GM10266 (cell line): ENCODE measurements at regions not wholly inside any gene's neighbourhood (a gene's known extent, or its start where the extent isn't known, plus 50 kb on each side); places are given as distances from the start of the nearest gene placed in this dataset.
"Not testable (repeated sequence)": the region's sequence is repeated elsewhere in the genome, so short reads cannot be mapped to it uniquely, and the experiment has no call there.

Experiments used
- DNase-seq: peaks from one replicate; pipeline ENCODE4 v3.0.0; 2012; ENCODE audit errors: extremely low spot score
- CTCF ChIP-seq: IDR thresholded peaks from 2 replicates; pipeline ENCODE4 v1.5.1; 2012; ENCODE audit warnings: mild to moderate bottlenecking, low read depth; ENCODE audit not compliant: control insufficient read depth, insufficient read depth; ENCODE audit errors: missing control alignments

DNA sequence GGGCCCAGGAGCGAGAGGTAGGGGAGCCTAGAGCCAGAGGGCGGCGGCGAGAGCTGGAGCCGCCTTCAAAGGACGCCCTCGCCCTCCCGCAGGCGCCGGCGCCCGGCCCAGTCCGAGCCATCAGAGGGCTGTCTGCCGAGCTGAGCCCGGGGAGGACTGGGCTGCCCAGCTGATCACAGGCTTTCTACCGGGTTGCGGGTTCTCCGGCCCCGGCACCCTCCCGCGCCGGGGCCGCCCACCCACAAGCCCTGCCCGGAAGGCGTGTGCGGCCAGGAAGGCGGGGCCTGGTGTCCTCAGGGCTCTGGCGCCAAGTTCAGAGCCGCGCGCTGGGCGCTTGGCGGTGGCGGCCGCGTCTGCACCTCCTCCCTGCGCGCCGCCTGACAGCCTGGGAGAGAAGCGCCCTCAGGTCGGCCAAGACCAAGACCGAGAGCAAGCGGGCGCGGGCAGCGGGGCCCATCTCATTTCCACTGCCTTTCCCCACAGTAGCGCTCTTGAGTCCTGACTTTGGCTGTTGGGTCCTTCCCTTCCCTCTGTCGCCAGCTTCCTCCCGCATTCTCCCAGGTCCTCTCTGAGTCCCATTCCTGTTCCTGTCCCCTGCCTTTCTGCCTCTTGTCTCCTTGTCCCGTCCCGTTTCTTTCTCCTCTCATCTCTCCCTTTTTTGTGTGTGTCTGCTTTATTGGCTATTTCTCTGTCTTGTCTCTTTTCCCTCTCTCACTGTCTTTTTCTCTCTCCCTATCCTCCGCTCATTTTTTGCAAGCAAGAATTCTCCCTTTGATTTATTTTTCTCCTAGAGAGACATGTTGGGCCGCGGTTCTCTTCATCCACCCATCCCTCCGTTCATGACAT, 60.6 kb upstream of the MSMB start:
- TF ChIP-seq CTCF: no peak
- peak; percentile 47 for DNase-seq

DNA sequence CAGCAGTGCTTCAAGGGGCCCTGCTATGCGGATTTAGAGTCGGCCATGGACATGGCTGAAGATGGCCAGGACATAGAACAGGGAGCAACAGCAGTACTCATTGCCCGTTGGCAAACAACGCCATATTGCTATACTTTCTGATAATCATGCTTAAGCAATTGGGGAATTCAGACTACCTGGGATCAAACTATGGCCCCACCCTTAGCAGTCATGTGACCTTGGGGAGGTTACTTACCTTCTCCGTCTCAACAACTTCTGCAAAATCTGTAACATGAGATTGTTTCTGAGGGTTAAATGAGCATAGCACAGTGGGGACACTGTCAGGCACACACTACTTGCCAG, 62.1 kb upstream of the MSMB start:
- DNase-seq: not testable (repeated sequence)

GRCh38 chr10:46154271-46154670, 108.2 kb upstream of the MSMB start:
- DNase-seq: not testable (repeated sequence)

DNA sequence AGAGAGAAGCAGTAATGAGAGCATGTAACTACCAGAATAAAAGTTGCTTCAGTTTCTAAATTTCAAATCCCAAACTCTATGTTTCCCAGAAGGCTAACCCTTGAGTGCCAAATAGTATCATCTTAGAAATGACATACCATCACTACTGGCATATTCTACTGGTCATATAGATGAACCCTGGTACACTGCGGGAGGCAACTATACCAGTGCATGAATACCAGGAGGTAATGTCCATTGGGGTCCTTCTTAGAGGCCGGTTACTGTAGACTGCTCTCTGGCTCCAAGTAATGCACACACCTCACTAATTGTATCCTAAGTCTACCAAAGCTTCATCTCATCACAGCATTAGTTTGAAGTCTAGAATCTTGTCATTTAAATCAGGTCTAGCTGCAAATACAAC, 108.6 kb upstream of the MSMB start:
- not testable (repeated sequence) for DNase-seq

DNA sequence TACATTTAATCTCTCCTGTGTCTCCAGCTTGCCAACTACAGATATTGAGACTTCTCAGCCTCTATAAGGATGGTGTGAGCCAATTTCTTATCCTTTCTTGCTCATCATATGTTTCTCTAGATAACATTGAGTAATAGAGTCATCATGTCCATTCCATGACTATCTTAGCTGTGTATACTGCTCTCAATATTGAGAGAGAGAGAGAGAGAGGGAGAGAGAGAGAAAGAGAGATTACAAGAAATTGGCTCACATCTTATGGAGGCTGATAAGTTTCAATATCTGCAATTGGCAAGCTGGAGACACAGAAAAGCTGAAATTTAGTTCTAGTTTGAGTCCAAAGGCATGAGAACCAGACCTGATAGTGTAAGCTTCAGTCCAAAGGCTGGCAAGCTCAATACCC, 110.8 kb upstream of the MSMB start:
- not testable (repeated sequence) for DNase-seq

GRCh38 chr10:46169736-46170135, 117.1 kb upstream of the ANTXRL start:
- TF ChIP-seq CTCF: no peak
- DNase-seq: no peak

- no peak for DNase-seq
- no peak for TF ChIP-seq CTCF
Observed at GRCh38 chr10:46170789-46171188, 116.0 kb upstream of the ANTXRL start.

DNA sequence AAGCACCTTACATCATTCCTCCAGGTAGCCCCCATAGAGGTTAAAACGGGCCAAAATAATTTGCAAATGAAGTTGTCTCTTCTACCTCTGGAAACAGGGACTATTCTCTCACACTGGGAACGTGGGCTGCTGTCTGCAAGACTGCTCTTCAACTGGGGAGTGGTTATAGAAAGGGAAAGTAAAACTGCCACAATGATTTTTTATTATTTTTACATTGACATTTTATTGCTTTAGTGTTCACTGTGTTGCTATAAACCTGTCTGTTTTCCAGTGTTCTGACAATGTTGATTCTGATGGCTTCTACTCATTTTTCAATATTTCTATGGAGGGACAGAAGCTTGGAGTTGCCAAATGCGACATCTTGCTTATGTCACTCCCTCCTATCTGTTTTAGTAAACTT, 115.1 kb upstream of the ANTXRL start:
- DNase-seq: no peak
- TF ChIP-seq CTCF: no peak

- TF ChIP-seq CTCF: no peak
Observed at GRCh38 chr10:46175296-46175695, 111.5 kb upstream of the ANTXRL start.

More at GRCh38 chr10:46175296-46175695, 111.5 kb upstream of the ANTXRL start:
- no peak for DNase-seq
